HL-60 (cell line): ENCODE measurements at regions not wholly inside any gene's neighbourhood (a gene's known extent, or its start where the extent isn't known, plus 50 kb on each side); places are given as distances from the start of the nearest gene placed in this dataset.

Source experiments
- DNase-seq, 2 experiments: peaks; one replicate each; pipeline ENCODE4 v3.0.0-alpha.2; 2010 to 2020; ENCODE audit warnings: low read depth in 1 of 2, low spot score in 1 of 2
- H3K27ac ChIP-seq: fragments of 250-450 bp; sonication (Bioruptor Pico); replicated peaks from 2 replicates; pipeline ENCODE4 v1.5.1; 2020; ENCODE audit warnings: mild to moderate bottlenecking, moderate library complexity
- H3K27me3 ChIP-seq: fragments of 250-450 bp; sonication (Bioruptor Pico); 2 replicates; pipeline ENCODE4 v1.5.1; 2021; ENCODE audit warnings: mild to moderate bottlenecking, moderate library complexity; ENCODE audit not compliant: insufficient read depth, poor library complexity, severe bottlenecking
- H3K4me3 ChIP-seq: replicated peaks from 2 replicates; pipeline ENCODE4 v1.5.1; 2011; ENCODE audit warnings: mild to moderate bottlenecking, control low read depth, low read length; ENCODE audit not compliant: insufficient read depth
- CTCF ChIP-seq: IDR thresholded peaks from one replicate; pipeline ENCODE4 v1.5.1; 2011; ENCODE audit warnings: low read length, control low read depth, inconsistent platforms; ENCODE audit not compliant: insufficient read depth
- GABPA ChIP-seq: IDR thresholded peaks from 2 replicates; pipeline ENCODE4 v1.6.1; 2012; ENCODE audit warnings: low read depth
- POLR2AphosphoS5 ChIP-seq: IDR thresholded peaks from 2 replicates; pipeline ENCODE4 v1.6.1; 2012; ENCODE audit warnings: low read depth
- REST ChIP-seq: IDR thresholded peaks from 2 replicates; pipeline ENCODE4 v1.6.1; 2012; ENCODE audit warnings: low read depth; ENCODE audit not compliant: insufficient replicate concordance
- SPI1 ChIP-seq: IDR thresholded peaks from 2 replicates; pipeline ENCODE4 v1.6.1; 2012; ENCODE audit warnings: low read depth, mild to moderate bottlenecking, borderline replicate concordance

GRCh38 chr13:65088906-65089305 is 2141.2 kb downstream of the PCDH9 start:
- no peak for TF ChIP-seq GABPA
- DNase-seq, result no peak
- Histone ChIP-seq H3K27ac (no peak overlapping the region), H3K4me3 (no peak overlapping the region), H3K27me3 (no peaks in the 10 kb centered on the region)

- no peak for TF ChIP-seq POLR2AphosphoS5
- no peak for TF ChIP-seq REST
- TF ChIP-seq CTCF, result no peak
- TF ChIP-seq SPI1, result no peak
- TF ChIP-seq GABPA, result no peak
- H3K27ac ChIP-seq, result no peak overlapping the region
- no peaks in the 10 kb centered on the region for H3K27me3 ChIP-seq
- DNase-seq, result no peak
- no peak overlapping the region for H3K4me3 ChIP-seq
These were observed 2144.2 kb downstream of the PCDH9 start for GRCh38 chr13:65085977-65086376.

- no peak for DNase-seq
- Histone ChIP-seq H3K27me3 (no peaks in the 10 kb centered on the region), H3K27ac (no peak overlapping the region), H3K4me3 (no peak overlapping the region)
- no peak for TF ChIP-seq CTCF
- no peak for TF ChIP-seq POLR2AphosphoS5
- no peak for TF ChIP-seq SPI1
- no peak for TF ChIP-seq REST
- no peak for TF ChIP-seq GABPA
These were observed 2155.9 kb downstream of the PCDH9 start for GRCh38 chr13:65074248-65074647.

GRCh38 chr13:65064967-65065366 is 2165.2 kb downstream of the PCDH9 start:
- no peak overlapping the region for H3K4me3 ChIP-seq
- H3K27me3 ChIP-seq, result no peaks in the 10 kb centered on the region
- DNase-seq, result no peak
- no peak overlapping the region for H3K27ac ChIP-seq
- no peak for TF ChIP-seq CTCF
- no peak for TF ChIP-seq REST
- no peak for TF ChIP-seq SPI1
- TF ChIP-seq GABPA, result no peak
- TF ChIP-seq POLR2AphosphoS5, result no peak
